H1 (cell line): ENCODE measurements at regions not wholly inside any gene's neighbourhood (a gene's known extent, or its start where the extent isn't known, plus 50 kb on each side); places are given as distances from the start of the nearest gene placed in this dataset.

Experiments
- CTCF ChIA-PET: fragments of 300-600 bp; sonication (Branson Sonifier 250); formaldehyde crosslinking; loops from one replicate; lab custom pipeline; 2021; ENCODE audit not compliant: partially characterized antibody; lab: Charles Lee
- POLR2A ChIA-PET: fragments of 300-600 bp; sonication (Branson Sonifier 250); formaldehyde crosslinking; loops from one replicate; lab custom pipeline; 2021; ENCODE audit warnings: inconsistent platforms; ENCODE audit not compliant: partially characterized antibody; lab: Charles Lee
- DNase-seq, 2 experiments: peaks; one replicate each; pipeline versions ENCODE4 v3.0.0 to v3.0.0-alpha.2; 2010 to 2022; ENCODE audit warnings: low spot score in 2 of 2, low read depth in 1 of 2, mixed read lengths in 1 of 2
- FAIRE-seq: peaks from 2 replicates; lab custom pipeline; 2011; peaks lifted over from hg19 to GRCh38; lab: Jason Lieb, UNC
- H2AFZ ChIP-seq: 2 replicates; pipeline ENCODE4 v1.8.1; 2012; ENCODE audit warnings: low read length, inconsistent platforms
- H2AK5ac ChIP-seq: 2 replicates; pipeline ENCODE4 v1.6.1; 2013; ENCODE audit warnings: low read depth, low read length
- H2BK120ac ChIP-seq: replicated peaks from 2 replicates; pipeline ENCODE3; 2013; ENCODE audit warnings: low read depth, low read length, inconsistent platforms
- H2BK12ac ChIP-seq: 2 replicates; pipeline ENCODE4 v1.6.1; 2013; ENCODE audit warnings: low read depth, low read length
- H2BK15ac ChIP-seq: 2 replicates; pipeline ENCODE4 v1.6.1; 2013; ENCODE audit warnings: low read length
- H2BK20ac ChIP-seq: 2 replicates; pipeline ENCODE4 v1.6.1; 2013; ENCODE audit warnings: low read length
- H2BK5ac ChIP-seq: 2 replicates; pipeline ENCODE4 v1.6.1; 2013; ENCODE audit warnings: low read depth, low read length
- H3K14ac ChIP-seq: 2 replicates; pipeline ENCODE4 v1.6.1; 2013; ENCODE audit warnings: inconsistent platforms; ENCODE audit not compliant: insufficient read length
- H3K18ac ChIP-seq: 2 replicates; pipeline ENCODE4 v1.6.1; 2013; ENCODE audit warnings: low read length; ENCODE audit errors: extremely low read depth
- H3K23ac ChIP-seq: 2 replicates; pipeline ENCODE4 v1.6.1; 2013; ENCODE audit warnings: inconsistent platforms; ENCODE audit not compliant: insufficient read length
- H3K23me2 ChIP-seq: 2 replicates; pipeline ENCODE4 v1.6.1; 2013; ENCODE audit warnings: low read depth, low read length
- H3K27ac ChIP-seq: 2 replicates; pipeline ENCODE4 v1.6.1; 2011; ENCODE audit warnings: low read depth, low read length, inconsistent platforms
- H3K27me3 ChIP-seq, 4 experiments: replicated peaks in 1 of 4; 1 replicate in 1 of 4; 2 replicates in 3 of 4; pipeline versions ENCODE4 v1.6.1 to v1.8.1; 2011 to 2013; ENCODE audit warnings: low read length in 3 of 4, mild to moderate bottlenecking in 3 of 4, inconsistent platforms in 2 of 4, mixed read lengths in 2 of 4, moderate library complexity in 1 of 4; ENCODE audit not compliant: control insufficient read depth in 3 of 4, insufficient read depth in 3 of 4; ENCODE audit errors: extremely low read depth in 1 of 4
- H3K36me3 ChIP-seq, 4 experiments: 2 replicates each; pipeline versions ENCODE4 v1.6.1 to v1.8.1; 2011 to 2013; ENCODE audit warnings: mild to moderate bottlenecking in 4 of 4, low read length in 3 of 4, moderate library complexity in 2 of 4, control low read depth in 1 of 4, inconsistent platforms in 1 of 4; ENCODE audit not compliant: insufficient read depth in 4 of 4, control insufficient read depth in 2 of 4
- H3K4ac ChIP-seq: replicated peaks from 2 replicates; pipeline ENCODE3; 2013; ENCODE audit warnings: low read length, low read depth, mixed read lengths, inconsistent platforms; ENCODE audit not compliant: insufficient read length
- H3K4me1 ChIP-seq, 4 experiments: replicated peaks in 1 of 4; 1 replicate in 1 of 4; 2 replicates in 3 of 4; pipeline versions ENCODE4 v1.6.1 to v1.8.1; 2011 to 2013; ENCODE audit warnings: low read length in 3 of 4, inconsistent platforms in 2 of 4, mixed read lengths in 1 of 4; ENCODE audit not compliant: insufficient read depth in 4 of 4, control insufficient read depth in 3 of 4
- H3K4me2 ChIP-seq, 2 experiments: 2 replicates each; pipeline versions ENCODE4 v1.6.1 to v1.8.1; 2011 to 2013; ENCODE audit warnings: low read depth in 2 of 2, low read length in 2 of 2, control low read depth in 1 of 2, inconsistent platforms in 1 of 2, mild to moderate bottlenecking in 1 of 2; ENCODE audit not compliant: insufficient read depth in 1 of 2
- H3K4me3 ChIP-seq, 4 experiments: fragments of 200-600, 300-600 bp in 1 of 4; sonication (generic), shearing (Covaris generic), sonication (Bioruptor Twin) in 1 of 4; 2 replicates each; pipeline versions ENCODE4 v1.5.1 to v1.8.1; 2011 to 2016; ENCODE audit warnings: low read length in 4 of 4, low read depth in 3 of 4, control low read depth in 2 of 4, inconsistent platforms in 2 of 4, mild to moderate bottlenecking in 2 of 4, mixed read lengths in 1 of 4, moderate library complexity in 1 of 4; ENCODE audit not compliant: insufficient read depth in 2 of 4; ENCODE audit errors: extremely low read depth in 1 of 4
- H3K56ac ChIP-seq: replicated peaks from 2 replicates; pipeline ENCODE3; 2013; ENCODE audit warnings: low read depth, mild to moderate bottlenecking, mixed read lengths, low read length, inconsistent platforms; ENCODE audit not compliant: insufficient read length
- H3K79me1 ChIP-seq: 2 replicates; pipeline ENCODE4 v1.6.1; 2013; ENCODE audit warnings: low read depth, low read length, control low read depth
- H3K79me2 ChIP-seq, 2 experiments: 2 replicates each; pipeline versions ENCODE4 v1.6.1 to v1.8.1; 2012 to 2013; ENCODE audit warnings: low read length in 2 of 2, mild to moderate bottlenecking in 2 of 2, inconsistent platforms in 1 of 2; ENCODE audit not compliant: insufficient read depth in 2 of 2, control insufficient read depth in 1 of 2
- H3K9ac ChIP-seq, 4 experiments: replicated peaks in 1 of 4; 1 replicate in 1 of 4; 2 replicates in 3 of 4; pipeline versions ENCODE4 v1.6.1 to v1.8.1; 2011 to 2013; ENCODE audit warnings: low read depth in 3 of 4, low read length in 3 of 4, control low read depth in 2 of 4, mild to moderate bottlenecking in 2 of 4, moderate library complexity in 2 of 4, inconsistent platforms in 1 of 4; ENCODE audit errors: extremely low read depth in 1 of 4
- H3K9me3 ChIP-seq, 2 experiments: 2 replicates each; pipeline versions ENCODE4 v1.6.1 to v1.8.1; 2012 to 2013; ENCODE audit warnings: mild to moderate bottlenecking in 2 of 2, moderate library complexity in 2 of 2, control low read depth in 1 of 2, inconsistent platforms in 1 of 2, low read depth in 1 of 2, low read length in 1 of 2, mixed read lengths in 1 of 2; ENCODE audit not compliant: insufficient read depth in 2 of 2
- H4K20me1 ChIP-seq, 2 experiments: replicated peaks in 1 of 2; 2 replicates each; pipeline versions ENCODE3 to v1.8.1; 2011 to 2013; ENCODE audit warnings: inconsistent platforms in 2 of 2, low read length in 2 of 2, mild to moderate bottlenecking in 1 of 2; ENCODE audit not compliant: insufficient read depth in 2 of 2, control insufficient read depth in 1 of 2
- H4K5ac ChIP-seq: 2 replicates; pipeline ENCODE4 v1.6.1; 2013; ENCODE audit warnings: low read length, low read depth, mixed read lengths, inconsistent platforms; ENCODE audit not compliant: insufficient read length
- H4K8ac ChIP-seq: 2 replicates; pipeline ENCODE4 v1.8.0; 2013; ENCODE audit warnings: mild to moderate bottlenecking, moderate library complexity, low read length, inconsistent platforms; ENCODE audit not compliant: insufficient read depth; ENCODE audit errors: extremely low read depth
- H4K91ac ChIP-seq: replicated peaks from 2 replicates; pipeline ENCODE3; 2013; ENCODE audit warnings: low read length, mixed read lengths, inconsistent platforms; ENCODE audit not compliant: insufficient read length
- RBBP5 ChIP-seq: IDR thresholded peaks from 2 replicates; pipeline ENCODE4 v1.7.1; 2012; ENCODE audit warnings: low read depth, mild to moderate bottlenecking, inconsistent platforms, low read length, moderate library complexity, borderline replicate concordance
- TEAD4 ChIP-seq: IDR thresholded peaks from 2 replicates; pipeline ENCODE4 v1.6.1; 2012; ENCODE audit warnings: low read depth, low read length, inconsistent platforms, mixed read lengths
- WGBS, 2 experiments: shearing (Covaris generic) in 1 of 2; methylation state at CpG; one replicate each; pipeline versions ENCODE4 v1.1.6 to v1.1.7; 2013 to 2015; ENCODE audit warnings: low lambda C conversion rate in 2 of 2, mixed read lengths in 2 of 2, inconsistent platforms in 1 of 2, low coverage in 1 of 2, missing lambda C conversion rate in 1 of 2; ENCODE audit not compliant: insufficient replicate concordance in 2 of 2, insufficient coverage in 1 of 2, insufficient read length in 1 of 2; ENCODE audit errors: extremely low coverage in 1 of 2, missing lambda C conversion rate in 1 of 2; 5-methylcytosine and 5-hydroxymethylcytosine counted together

- TF ChIP-seq TEAD4 (0 out of 2 replicates have a peak, but pooled peaks have one; percentile 7), RBBP5 (no peak)
- TF ChIP-seq, all 59 proteins: peak for 1
- H3K79me2 ChIP-seq: no peaks in the 10 kb centered on the region
- H4K8ac ChIP-seq: no peak overlapping the region
- POLR2A ChIA-PET: interaction anchor here (0.6 kb wide), 1 partner anchor 9 kb away, joined by 3 read pairs; no protein-coding TSS in a partner anchor
- no peak overlapping the region for H2BK5ac ChIP-seq
- FAIRE-seq: no peak
- no peak overlapping the region for H3K14ac ChIP-seq
- H2BK120ac ChIP-seq: no peak overlapping the region
- H3K36me3 ChIP-seq: no peaks in the 10 kb centered on the region
- no peak overlapping the region for H3K27ac ChIP-seq
- no peaks in the 10 kb centered on the region for H3K27me3 ChIP-seq
- H3K4me3 ChIP-seq: no peak overlapping the region
- H2AFZ ChIP-seq: no peak overlapping the region
- H3K23me2 ChIP-seq: no peaks in the 10 kb centered on the region
- no peak overlapping the region; a peak in 1 of 7 replicates for H3K9ac ChIP-seq
- no peak overlapping the region for H2BK15ac ChIP-seq
- H4K20me1 ChIP-seq: no peaks in the 10 kb centered on the region
- no peak overlapping the region for H3K4ac ChIP-seq
- H4K5ac ChIP-seq: no peak overlapping the region
- no peak overlapping the region for H3K23ac ChIP-seq
- H3K4me1 ChIP-seq: peaks cover 0 to 7% (median 1%) of the 10 kb centered on the region in 4 experiments; a peak in 3 of 7 replicates
- H2BK20ac ChIP-seq: no peak overlapping the region
- H2AK5ac ChIP-seq: no peak overlapping the region
- no peaks in the 10 kb centered on the region for H3K9me3 ChIP-seq
- peak overlapping the region in 1 of 2 experiments; percentile 22; a peak in 1 of 4 replicates for H3K4me2 ChIP-seq
- no peaks in the 10 kb centered on the region for H3K79me1 ChIP-seq
- H2BK12ac ChIP-seq: no peak overlapping the region
- no peak for DNase-seq
- no peak overlapping the region for H3K56ac ChIP-seq
- H3K18ac ChIP-seq: no peak overlapping the region
- CTCF ChIA-PET: no interaction called here
- H4K91ac ChIP-seq: no peak overlapping the region
- 53% methylated on average over 6 of the region's 6 CpGs; no CpG with 5 or more reads in 1 of the 2 experiments for WGBS, 2 experiments
Measured at GRCh38 chr3:156024904-156025533, 95.4 kb upstream of the KCNAB1 start.
